ENCODE measurements at regions not wholly inside any gene's neighbourhood (a gene's known extent, or its start where the extent isn't known, plus 50 kb on each side); places are given as distances from the start of the nearest gene placed in this dataset.

DNA sequence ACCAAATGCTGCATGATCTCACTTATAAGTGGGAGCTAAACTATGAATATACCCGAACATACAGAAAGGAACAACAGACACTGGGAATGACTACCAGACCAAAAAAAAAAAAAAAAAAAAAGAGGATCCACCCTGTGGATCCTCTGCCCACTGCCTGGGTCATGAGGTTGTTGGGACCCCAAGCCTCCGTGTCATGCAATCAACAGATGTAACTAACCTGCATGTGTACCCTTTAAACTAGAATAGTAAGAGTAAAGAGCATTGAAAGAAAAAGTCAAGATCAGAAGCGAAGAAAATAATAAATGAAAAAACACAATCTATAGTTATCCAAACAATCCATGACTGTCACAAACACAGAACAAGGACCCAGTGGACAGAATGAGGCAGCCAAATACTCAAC is 109.5 kb upstream of the TOP3B start:
- DNase-seq: no peak

DNA sequence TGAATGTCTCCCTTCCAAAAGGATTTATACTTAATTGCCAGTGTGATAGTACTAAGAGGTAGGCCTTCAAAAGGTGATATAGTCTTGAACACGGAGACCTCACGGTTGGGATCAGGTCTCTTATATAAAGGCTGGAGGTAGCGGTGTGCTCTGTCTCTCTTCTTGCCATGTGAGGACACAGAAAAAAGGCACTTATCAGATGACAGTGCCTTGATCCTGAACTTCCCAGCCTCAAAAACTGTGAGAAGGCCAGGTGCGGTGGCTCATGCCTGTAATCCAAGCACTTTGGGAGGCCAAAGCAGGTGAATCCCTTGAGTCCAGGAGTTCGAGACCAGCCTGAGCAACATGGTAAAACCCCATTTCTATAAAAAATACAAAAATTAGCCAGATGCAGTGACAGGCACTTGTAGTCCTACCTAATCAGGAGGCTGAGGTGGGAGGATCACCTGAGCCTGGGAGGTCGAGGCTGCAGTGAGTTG is 108.9 kb upstream of the TOP3B start:
- DNase-seq: no peak

DNA sequence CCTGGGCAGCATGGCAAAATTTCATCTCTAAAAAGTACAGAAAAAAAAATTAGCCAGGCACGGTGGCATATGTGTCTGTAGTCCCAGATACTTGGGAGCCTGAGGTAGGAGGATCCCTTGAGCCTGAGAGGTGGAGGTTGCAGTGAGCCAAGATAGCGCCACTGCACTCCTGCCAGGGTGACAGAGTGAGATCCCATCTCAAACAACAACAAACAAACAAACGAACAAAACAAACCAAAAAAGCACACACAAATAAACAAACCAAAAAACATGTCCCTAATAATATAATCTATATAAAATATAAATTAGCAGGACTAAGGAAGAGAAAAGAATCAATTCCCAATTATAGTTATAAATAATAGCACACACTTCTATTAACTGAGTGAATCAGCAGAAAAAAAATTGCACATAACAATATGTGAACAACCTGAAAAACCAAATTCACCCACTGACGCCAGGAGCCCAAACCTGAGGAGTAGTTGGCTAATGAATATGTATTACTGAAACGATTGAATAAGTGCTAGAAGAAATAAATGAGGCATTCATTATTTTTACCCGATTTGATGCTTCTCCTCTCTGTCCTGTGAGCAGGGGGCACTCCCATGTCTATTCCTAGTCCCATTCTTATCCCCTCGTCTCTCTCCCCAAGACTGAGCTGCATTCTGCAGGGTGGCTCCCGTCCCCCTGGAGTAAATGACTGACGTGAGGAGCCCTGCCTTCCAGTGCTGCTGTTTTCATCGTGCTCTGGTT is 108.2 kb upstream of the TOP3B start:
- no peak for DNase-seq

DNA sequence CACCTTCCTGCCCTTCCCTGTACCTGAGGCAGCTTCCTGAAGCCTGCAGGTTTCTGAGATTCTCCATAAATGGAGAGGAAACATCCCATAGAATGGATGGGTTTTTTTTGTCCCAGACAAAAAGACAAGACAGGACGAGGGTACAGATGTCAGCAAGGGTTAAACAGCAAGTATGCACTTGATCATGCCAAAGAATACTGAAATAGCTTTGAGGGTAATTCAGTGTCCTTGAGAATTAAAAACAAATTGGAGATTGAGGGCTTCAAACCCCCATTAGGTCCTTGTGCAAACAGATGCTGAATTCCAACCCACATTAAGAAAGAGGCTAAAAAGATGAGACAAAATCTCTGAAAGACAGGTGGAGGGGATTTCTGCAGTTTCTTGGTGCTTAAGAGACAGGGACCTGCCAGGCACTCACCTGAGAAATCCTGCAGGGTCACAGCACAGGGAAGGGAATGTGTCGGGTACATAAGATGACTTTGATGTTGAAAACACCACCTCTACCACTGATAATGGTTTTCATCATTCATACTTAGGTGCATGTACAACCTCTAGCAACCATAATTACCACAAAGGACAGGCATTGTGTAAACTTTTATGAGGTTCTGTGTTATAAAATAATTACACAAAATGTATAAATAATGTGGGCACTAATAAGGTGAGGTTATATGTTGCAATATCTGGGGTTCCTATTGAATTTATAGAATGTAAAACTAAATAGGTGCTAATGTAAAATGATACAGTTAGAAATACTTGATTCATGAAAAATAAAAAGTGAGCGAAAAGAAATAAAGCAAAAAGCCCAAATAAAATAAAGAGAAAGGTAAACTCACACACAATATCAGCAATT is 107.1 kb upstream of the TOP3B start:
- no peak for DNase-seq

DNA sequence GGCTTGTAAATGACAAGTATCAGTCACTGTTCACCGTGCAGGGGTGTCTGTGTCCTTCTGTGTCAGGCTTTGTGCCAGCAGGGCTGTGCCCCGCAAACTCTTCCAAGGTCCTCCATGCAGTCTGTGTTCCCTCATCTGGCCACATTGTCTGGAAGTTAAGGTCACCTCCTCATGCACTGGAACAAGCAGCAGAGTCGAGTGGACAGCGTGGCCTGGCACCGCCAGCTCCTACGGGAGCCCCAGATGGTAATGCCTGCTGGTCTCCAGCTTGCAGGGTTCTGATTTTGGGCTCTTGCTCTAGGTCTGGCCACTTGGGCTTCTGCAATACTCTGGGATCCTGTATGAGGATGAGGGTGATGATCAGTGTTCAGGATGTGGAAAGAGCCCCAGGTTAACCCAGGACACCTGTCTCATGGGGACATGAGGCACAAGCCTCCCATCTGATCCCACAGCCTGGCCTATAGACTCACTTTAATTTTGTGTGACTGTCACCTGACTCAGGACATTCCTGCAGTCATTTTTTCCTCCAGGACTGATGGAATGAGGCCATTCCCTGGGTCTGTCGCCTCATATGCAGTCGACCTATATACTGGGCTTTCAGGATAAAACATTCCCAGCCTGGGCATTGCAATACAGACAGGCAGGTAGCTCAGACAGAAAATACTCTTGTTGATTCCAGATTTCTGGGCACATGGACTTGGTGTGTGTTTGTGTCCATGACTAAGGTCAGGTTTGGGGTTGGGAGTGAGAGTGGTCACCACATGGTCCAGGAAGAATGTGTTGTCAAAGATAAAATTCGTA is 106.3 kb upstream of the TOP3B start:
- no peak for DNase-seq

DNA sequence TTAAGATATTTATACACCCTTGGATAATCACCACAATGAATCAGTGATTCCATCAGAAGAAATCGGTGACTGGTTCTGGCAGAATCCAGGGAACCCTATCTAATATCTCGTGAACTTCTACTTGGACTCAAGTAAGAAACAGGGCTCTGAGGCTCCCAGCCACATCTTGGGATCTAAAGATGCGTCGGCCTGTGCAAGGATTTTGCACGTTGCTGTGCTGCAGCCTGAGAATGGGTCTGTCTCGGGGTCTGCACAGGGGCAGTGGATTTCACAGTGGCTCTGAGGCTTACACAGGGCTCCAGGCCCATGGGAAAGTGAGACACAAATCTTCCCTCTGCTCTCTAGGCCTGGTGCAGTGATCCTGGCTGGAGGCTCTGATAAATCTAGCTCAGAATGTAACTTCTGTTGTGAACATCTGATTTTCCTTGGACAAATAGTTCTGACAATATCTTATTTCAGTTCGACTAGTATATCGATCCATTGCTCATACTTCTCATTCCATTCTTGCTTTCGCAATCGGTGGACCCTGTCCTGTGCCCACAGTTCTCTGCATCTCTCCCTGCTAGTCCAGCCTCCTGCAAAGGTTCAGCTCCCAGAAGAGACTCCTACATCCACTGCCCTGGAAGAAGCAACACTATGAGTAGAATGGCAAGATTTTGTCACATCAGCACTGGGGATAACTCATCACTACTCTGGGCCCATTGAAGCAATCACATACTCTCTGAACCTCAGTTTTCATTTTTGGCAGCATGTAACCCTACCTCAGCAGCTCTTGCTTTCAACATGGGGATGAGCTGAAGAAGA is 105.5 kb upstream of the TOP3B start:
- DNase-seq: no peak

DNA sequence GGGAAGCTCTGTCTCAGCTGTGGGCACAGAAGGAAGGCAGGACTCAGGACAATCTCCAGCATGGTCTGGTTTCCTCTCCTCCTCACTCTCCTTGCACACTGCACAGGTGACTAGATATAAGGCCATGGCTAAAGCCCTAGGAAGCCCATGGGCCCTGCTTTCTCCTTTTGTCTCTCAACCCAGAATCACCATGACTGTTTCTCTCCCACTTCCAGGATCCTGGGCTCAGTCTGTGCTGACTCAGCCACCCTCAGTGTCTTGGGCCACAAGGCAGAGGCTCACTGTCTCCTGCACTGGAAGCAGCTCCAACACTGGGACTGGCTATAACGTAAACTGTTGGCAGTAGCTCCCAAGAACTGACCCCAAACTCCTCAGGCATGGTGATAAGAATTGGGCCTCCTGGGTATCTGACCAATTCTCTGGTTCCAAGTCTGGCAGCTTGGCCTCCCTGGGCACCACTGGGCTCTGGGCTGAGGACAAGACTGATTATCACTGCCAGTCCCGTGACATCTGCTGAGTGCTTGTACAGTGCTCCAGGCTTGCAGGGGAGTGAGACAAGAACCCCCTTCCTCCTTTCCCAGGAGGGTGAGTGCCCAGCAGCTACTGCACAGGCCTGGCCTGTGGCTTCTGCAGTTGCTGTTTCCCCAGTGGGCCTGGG is 104.0 kb upstream of the TOP3B start:
- no peak for DNase-seq

DNA sequence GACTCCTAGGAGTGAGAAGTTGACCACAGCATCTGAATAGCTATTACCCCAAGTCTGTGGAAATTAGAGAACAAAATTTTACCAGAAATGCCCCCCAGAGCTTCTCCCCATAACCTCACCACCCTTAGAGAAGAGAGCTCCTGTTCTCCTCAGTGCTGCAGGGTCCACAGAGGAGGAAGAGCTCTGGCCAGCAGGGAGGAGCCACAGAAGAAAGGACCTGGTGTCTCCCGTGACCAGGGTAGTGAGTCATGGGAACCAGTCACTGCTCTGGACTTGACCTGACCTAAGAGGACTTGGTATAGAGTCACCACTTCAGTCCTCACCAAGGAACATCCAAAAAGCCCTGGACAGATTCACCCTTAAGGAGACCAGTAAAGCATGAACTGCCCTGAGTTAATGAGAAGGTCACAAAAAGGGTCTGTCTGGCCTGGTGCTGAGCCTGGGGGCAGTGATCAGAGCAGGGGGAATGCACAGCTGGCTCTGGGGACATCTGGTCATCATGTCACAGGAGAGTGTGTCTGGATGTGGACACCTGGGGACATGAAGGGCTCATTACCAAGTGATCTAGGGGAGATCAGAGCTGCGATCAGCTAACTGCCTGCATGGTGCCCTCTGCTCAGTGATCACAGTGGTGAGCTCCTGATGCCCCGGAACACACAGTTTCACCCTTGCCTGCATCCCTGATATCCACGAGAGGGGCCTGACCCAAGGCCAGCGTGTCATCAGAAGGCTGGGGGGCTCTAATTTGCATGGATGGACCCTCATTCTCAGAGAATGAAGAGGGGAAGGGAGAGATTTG is 103.3 kb upstream of the TOP3B start:
- no peak for DNase-seq

DNA sequence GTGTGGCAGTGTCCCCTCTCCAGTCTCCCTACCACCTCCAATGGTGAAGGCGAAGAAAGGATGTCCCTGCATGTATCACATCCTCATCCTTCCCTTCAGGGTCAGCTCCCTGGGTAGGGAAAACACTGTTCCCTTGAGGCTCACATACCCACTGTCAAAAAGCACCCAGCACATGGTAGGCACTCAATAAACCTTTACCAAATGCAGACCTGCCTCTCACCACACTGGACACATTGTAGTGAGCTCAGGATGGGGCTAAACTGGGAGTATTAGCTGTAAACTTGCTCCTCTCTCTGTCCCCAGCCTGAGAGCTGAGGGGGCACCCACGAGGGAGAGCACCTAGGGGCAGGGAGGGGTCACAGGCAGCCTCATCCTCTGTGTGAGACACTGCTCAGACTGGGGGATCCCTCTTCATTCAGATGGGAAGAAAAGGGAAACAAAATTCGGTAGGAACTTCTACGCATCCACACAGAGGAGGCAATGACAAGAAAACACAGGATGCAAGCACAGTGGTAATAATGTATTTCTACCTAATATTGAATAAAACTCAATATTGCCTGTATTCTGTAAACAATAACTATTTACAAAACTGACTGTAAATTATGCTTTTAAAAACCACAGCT is 101.6 kb upstream of the TOP3B start:
- DNase-seq: no peak

DNA sequence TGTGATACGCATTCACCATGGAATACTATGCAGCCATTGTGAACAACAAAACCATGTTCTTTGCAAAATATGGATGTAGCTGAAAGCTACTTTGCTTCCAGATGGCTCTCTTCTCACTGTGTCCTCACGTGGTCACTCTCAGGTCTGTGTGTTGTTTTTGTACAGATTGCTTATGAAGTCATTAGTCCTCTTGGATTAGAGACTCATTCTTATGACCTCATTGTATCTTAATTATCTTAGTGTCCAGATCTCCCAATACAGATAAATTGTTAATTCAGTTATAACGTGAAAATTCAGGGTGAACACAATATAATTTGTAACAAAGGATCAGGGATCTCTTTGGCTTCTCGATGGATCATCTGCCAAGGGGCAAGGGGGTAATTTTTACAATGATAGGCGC is 100.4 kb upstream of the TOP3B start:
- no peak for DNase-seq

DNA sequence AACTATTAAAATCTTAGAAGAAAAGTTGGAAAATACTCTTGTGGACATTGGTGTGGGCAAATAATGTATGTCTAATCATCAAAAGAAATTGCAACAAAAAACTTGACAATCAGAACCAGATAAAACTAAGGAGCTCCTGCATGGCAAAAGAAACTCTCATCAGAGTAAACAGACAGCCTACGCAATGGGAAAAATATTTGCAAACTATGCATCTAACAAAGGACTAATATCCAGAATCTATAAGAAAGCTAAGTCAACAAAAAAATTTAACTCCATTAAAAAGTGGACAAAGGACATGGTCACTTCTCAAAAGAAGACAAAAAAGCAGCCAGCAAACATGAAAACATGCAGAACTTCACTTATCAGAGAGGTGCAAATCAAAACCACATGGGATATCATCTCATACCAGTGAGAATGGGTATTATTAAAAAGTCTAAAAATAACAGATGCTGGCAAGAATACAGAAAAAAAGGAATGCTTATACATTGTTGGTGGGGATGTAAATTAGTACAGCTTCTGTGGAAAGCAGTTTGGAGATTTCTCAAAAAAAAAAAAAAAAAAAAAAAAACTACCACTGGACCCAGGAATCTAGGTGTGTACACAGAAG is 99.7 kb upstream of the TOP3B start:
- no peak for DNase-seq

DNA sequence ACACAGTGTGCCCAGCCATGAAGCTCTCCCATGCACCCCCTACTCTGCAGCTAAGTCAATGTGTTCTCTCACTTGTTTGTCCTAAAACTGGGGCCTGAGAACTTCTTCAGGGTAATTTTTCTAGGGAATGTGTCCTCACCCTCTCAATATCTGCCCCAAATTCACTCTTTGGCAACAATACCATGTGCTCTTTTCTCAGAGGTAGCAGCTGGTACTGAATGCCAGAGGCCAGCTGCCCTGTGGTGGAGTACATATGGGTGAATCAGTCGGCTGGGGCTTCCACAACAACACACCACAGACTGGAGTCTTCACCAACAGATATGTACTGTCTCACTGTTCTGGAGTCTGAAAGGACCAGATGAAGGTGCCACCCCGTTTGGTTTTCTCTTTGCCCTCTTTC is 97.7 kb upstream of the TOP3B start:
- peak; percentile 91 for DNase-seq

DNA sequence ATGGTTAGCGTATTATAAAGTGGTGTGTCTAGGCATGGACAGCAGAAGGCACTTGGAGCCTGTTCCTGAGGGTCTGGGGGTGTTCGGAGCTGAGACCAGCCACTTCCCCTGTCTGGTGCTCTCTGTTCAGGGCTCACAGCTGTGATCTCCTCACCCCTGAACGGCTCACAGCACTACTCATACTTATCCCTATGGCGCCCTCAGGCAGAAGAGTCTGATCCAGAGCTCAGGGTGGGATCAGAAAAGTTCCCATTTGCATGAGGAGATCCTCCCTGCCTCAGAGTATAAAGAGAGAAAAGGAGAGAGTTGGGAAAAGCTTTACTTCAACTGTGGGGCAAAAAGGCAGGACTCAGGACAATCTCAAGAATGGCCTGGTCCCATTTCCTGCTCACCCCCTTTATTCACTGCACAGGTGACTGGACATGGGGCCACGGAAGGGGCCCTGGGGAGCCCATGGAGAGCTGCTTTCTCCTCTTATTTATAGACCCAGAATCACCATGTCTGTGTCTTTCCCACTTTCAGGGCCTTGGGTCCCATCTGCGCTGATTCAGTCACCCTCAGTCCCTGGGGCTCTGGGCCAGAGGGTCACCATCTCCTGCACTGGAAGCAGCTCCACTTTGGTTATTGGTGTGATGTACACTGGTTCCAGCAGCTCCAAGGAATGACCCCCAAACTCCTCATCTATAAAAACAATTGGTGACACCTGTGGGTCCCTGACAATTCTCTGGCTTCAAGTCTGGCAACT is 97.0 kb upstream of the TOP3B start:
- DNase-seq: no peak

DNA sequence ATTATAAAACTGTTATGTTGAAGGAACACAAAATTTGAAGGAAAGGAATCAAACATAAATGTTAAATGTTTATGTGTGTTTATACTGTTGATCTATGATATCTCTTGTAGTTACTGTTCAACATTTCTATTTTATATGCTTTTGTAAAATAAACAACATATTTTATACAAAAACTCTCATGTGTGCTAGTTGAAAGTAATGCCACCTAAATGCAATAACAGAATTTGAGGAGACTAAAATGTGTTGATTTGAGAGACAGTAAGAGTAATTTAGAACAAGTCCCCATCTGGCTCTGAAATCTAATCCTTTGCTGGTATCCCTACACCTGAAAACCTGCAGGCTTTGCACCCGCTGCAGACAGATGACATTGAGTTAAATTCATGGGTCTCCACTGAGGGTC is 95.7 kb upstream of the TOP3B start:
- no peak for DNase-seq

DNA sequence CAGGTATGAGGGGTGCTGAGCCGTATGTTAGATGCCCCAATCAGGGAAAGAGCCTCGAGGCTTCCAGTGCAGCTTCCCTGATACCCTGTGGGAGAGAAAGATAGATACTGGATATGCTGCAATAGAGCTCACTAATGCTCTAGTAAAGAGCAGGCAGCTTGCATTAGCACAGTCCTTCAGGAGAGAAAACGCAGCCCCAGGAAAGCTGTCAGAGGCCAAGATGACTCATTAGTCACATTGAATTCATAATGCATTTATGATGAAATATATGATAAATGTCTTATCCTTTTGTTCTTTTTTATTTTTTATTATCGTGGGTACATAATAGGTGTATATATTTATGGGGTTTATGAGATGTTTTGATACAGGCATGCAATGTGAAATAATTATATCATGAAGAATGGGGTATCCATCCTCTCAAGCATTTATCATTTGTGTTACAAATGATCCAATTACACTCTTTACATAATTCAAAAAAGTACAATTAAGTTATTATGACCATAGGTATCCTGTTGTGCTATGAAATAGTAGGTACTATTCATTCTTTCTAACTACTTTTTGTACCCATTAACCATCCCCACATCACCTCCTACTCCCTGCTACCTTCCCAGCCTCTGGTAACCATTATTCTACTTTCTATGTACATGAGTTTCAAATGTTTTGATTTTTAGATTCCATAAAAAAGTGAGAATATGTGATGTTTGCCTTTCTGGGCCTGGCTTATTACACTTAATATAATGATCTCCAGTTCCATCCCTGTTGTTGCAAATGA is 94.5 kb upstream of the TOP3B start:
- DNase-seq: peak; percentile 18

DNA sequence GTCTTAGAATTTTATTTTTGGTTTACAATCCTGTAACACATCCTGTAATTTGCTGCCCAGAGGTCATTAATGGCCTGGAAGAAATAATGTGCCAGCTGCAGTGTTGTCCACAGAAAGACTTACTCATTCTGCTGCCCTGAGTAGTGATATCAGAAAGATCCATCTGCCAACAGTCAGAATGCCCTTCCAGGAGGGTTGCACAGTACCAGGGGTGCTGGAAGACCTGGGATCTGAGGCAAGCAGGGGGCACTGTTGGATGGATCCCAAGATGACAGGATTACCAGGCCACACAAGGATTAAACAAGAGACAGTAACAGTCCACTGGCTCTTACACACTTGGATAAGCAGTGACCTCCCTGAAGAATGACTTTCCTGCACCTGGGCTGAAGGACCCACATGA is 93.8 kb upstream of the TOP3B start:
- no peak for DNase-seq

DNA sequence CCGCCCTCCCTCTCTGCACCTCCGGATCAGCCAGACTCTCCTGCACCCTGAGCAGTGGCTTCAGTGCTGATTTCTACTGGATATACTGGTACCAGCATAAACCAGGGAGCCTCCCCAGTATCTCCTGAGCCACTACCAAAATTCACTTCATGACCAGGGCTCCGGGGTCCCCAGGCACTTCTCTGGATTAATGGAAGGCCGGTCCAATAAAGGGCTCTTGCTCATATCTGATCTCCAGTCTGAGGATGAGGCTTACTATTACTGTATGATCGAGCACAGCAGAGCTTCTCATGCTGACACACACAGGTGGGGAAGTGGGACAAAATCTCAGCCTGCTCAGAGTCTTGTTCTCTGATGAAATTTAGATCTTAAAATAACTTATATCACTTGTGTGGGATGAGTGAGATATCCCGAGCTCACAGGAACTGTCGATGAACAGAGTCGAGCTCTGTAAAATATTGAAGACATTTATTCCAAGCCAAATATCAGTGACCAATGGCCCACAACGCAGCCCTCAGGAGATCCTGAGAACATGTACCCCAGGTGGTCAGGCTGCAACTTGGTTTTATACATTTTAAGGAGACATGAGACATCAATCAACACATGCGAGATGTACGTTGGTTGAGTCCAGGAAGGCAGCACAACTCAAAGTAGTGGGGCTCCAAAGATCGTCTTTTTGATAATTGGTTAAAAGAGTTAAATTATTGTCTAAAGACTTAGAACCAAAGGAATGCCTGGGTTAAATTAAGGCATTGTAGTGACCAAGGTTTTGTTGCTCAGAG is 93.0 kb upstream of the TOP3B start:
- DNase-seq: no peak
